BJ (cell line): ENCODE measurements at regions not wholly inside any gene's neighbourhood (a gene's known extent, or its start where the extent isn't known, plus 50 kb on each side); places are given as distances from the start of the nearest gene placed in this dataset.

Experiments used
- CTCF ChIA-PET: fragments of 350-600 bp; formaldehyde crosslinking; extraction: SDS; loops from one replicate; lab custom pipeline; 2021; ENCODE audit warnings: antibody characterized with exemption, inconsistent platforms; lab: Yijun Ruan, JAX
- POLR2A ChIA-PET: fragments of 300-600 bp; sonication (Branson Sonifier 250); formaldehyde crosslinking; extraction: SDS; loops from one replicate; lab custom pipeline; 2021; ENCODE audit warnings: antibody characterized with exemption; lab: Charles Lee
- DNase-seq: peaks from one replicate; pipeline ENCODE4 v3.0.0-alpha.2; 2011; ENCODE audit warnings: low read depth
- H3K27me3 ChIP-seq: 2 replicates; pipeline ENCODE4 v1.6.0; 2011; ENCODE audit warnings: low read length; ENCODE audit not compliant: control insufficient read depth, insufficient read depth
- H3K36me3 ChIP-seq: 2 replicates; pipeline ENCODE4 v1.5.1; 2011; ENCODE audit warnings: low read length; ENCODE audit not compliant: control insufficient read depth, insufficient read depth
- H3K4me3 ChIP-seq: 2 replicates; pipeline ENCODE4 v1.5.1; 2011; ENCODE audit warnings: low read depth, mild to moderate bottlenecking, control low read depth, low read length
- TF ChIP-seq, protein P1 (sequence below): IDR thresholded peaks from 2 replicates; pipeline ENCODE4 v1.5.1; 2011; ENCODE audit warnings: low read depth, mild to moderate bottlenecking, control low read depth, inconsistent platforms, low read length, moderate library complexity; ENCODE audit not compliant: insufficient read depth

- Histone ChIP-seq H3K36me3 (no peaks in the 10 kb centered on the region), H3K4me3 (no peak overlapping the region), H3K27me3 (peaks cover 11% of the 10 kb centered on the region)
- POLR2A ChIA-PET = no interaction called here
- TF ChIP-seq, protein P1, sequence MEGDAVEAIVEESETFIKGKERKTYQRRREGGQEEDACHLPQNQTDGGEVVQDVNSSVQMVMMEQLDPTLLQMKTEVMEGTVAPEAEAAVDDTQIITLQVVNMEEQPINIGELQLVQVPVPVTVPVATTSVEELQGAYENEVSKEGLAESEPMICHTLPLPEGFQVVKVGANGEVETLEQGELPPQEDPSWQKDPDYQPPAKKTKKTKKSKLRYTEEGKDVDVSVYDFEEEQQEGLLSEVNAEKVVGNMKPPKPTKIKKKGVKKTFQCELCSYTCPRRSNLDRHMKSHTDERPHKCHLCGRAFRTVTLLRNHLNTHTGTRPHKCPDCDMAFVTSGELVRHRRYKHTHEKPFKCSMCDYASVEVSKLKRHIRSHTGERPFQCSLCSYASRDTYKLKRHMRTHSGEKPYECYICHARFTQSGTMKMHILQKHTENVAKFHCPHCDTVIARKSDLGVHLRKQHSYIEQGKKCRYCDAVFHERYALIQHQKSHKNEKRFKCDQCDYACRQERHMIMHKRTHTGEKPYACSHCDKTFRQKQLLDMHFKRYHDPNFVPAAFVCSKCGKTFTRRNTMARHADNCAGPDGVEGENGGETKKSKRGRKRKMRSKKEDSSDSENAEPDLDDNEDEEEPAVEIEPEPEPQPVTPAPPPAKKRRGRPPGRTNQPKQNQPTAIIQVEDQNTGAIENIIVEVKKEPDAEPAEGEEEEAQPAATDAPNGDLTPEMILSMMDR = peak; percentile 78
- CTCF ChIA-PET = interaction anchor here (0.6 to 3.3 kb wide), 20 partner anchors 9 to 289 kb away, joined by 3 to 13 read pairs (median 4); no protein-coding TSS in a partner anchor
- no peak for DNase-seq
Measured at GRCh38 chr11:43567396-43567975, 113.1 kb upstream of the HSD17B12 start.

GRCh38 chr11:43573233-43573632 is 107.3 kb upstream of the HSD17B12 start:
- TF ChIP-seq, protein P1 = peak; percentile 53
- Histone ChIP-seq H3K27me3 (peaks cover 49% of the 10 kb centered on the region), H3K4me3 (no peak overlapping the region), H3K36me3 (no peaks in the 10 kb centered on the region)
- ChIA-PET POLR2A (no interaction called here), CTCF (interaction anchor here (0.7 to 5.3 kb wide), 9 partner anchors 13 to 281 kb away, joined by 3 to 22 read pairs (median 3); no protein-coding TSS in a partner anchor)
- DNase-seq = no peak

- no peaks in the 10 kb centered on the region for H3K36me3 ChIP-seq
- H3K27me3 ChIP-seq = peaks cover 51% of the 10 kb centered on the region
- DNase-seq = no peak
- TF ChIP-seq, protein P1 = no peak
- ChIA-PET CTCF (interaction anchor here (1.1 to 5.3 kb wide), 2 partner anchors 12 to 278 kb away, joined by 3 to 22 read pairs; no protein-coding TSS in a partner anchor), POLR2A (no interaction called here)
- H3K4me3 ChIP-seq = no peak overlapping the region
Measured at GRCh38 chr11:43573873-43574272, 106.7 kb upstream of the HSD17B12 start.

- TF ChIP-seq, protein P1 = no peak
Measured at GRCh38 chr11:43574411-43574810, 106.1 kb upstream of the HSD17B12 start.

GRCh38 chr11:43574949-43575912 is 105.3 kb upstream of the HSD17B12 start:
- POLR2A ChIA-PET = no interaction called here
- CTCF ChIA-PET = interaction anchor here (0.5 to 5.3 kb wide), 9 partner anchors 8 to 289 kb away, joined by 3 to 22 read pairs (median 3); no protein-coding TSS in a partner anchor
- Histone ChIP-seq H3K27me3 (peaks cover 46% of the 10 kb centered on the region), H3K36me3 (no peaks in the 10 kb centered on the region), H3K4me3 (peak overlapping the region; percentile 9)
- DNase-seq = no peak
- TF ChIP-seq, protein P1 = no peak

More at GRCh38 chr11:43574411-43574810, 106.1 kb upstream of the HSD17B12 start:
- Histone ChIP-seq H3K27me3 (peaks cover 47% of the 10 kb centered on the region), H3K36me3 (no peaks in the 10 kb centered on the region), H3K4me3 (no peak overlapping the region)
- ChIA-PET CTCF (interaction anchor here (1.0 to 5.3 kb wide), 5 partner anchors 9 to 277 kb away, joined by 3 to 22 read pairs (median 3); no protein-coding TSS in a partner anchor), POLR2A (no interaction called here)
- no peak for DNase-seq
